Spinal cord (tissue), 9 donors: ENCODE measurements at regions not wholly inside any gene's neighbourhood (a gene's known extent, or its start where the extent isn't known, plus 50 kb on each side); places are given as distances from the start of the nearest gene placed in this dataset.

Experiments
- DNase-seq, 6 donors: peaks; one replicate each; pipeline versions ENCODE4 v3.0.0 to v3.0.0-alpha.2; 2013 to 2015; ENCODE audit warnings: low spot score in 6 of 6, low read depth in 4 of 6
- H3K27ac ChIP-seq: one replicate; pipeline ENCODE4 v1.5.1; 2013; ENCODE audit warnings: low read depth, low read length, control low read depth
- H3K27me3 ChIP-seq: one replicate; pipeline ENCODE4 v1.6.1; 2013; ENCODE audit warnings: low read length; ENCODE audit not compliant: control insufficient read depth, insufficient read depth
- H3K36me3 ChIP-seq: one replicate; pipeline ENCODE4 v1.6.1; 2013; ENCODE audit warnings: low read length; ENCODE audit not compliant: control insufficient read depth, insufficient read depth
- H3K4me1 ChIP-seq: one replicate; pipeline ENCODE4 v1.6.1; 2013; ENCODE audit warnings: low read length; ENCODE audit not compliant: control insufficient read depth, insufficient read depth
- H3K4me3 ChIP-seq: one replicate; pipeline ENCODE4 v1.5.1; 2013; ENCODE audit warnings: low read depth, low read length, control low read depth
- H3K9me3 ChIP-seq: one replicate; pipeline ENCODE4 v1.6.1; 2013; ENCODE audit warnings: low read length; ENCODE audit not compliant: control insufficient read depth, insufficient read depth
- WGBS: methylation state at CpG from one replicate; pipeline ENCODE4 v1.1.5; 2013; ENCODE audit warnings: missing lambda C conversion rate; ENCODE audit not compliant: insufficient coverage; 5-methylcytosine and 5-hydroxymethylcytosine counted together
- donor health status: healthy.

GRCh38 chr12:91606662-91607377, 424.2 kb upstream of the DCN start:
- H3K36me3 ChIP-seq, result no peaks in the 10 kb centered on the region
- no peak for DNase-seq
- no peaks in the 10 kb centered on the region for H3K27me3 ChIP-seq
- WGBS, result 100% methylated on average over 1 of the region's 3 CpGs
- no peaks in the 10 kb centered on the region for H3K4me1 ChIP-seq
- no peaks in the 10 kb centered on the region for H3K9me3 ChIP-seq
- no peak overlapping the region for H3K27ac ChIP-seq
- H3K4me3 ChIP-seq, result no peak overlapping the region

- WGBS, result 59% methylated on average over 4 of the region's 6 CpGs
- Histone ChIP-seq H3K36me3 (no peaks in the 10 kb centered on the region), H3K4me1 (no peaks in the 10 kb centered on the region), H3K27me3 (no peaks in the 10 kb centered on the region), H3K4me3 (no peak overlapping the region), H3K27ac (no peak overlapping the region), H3K9me3 (no peaks in the 10 kb centered on the region)
- no peak for DNase-seq
Measured at GRCh38 chr12:91604897-91605296, 422.3 kb upstream of the DCN start.

DNA sequence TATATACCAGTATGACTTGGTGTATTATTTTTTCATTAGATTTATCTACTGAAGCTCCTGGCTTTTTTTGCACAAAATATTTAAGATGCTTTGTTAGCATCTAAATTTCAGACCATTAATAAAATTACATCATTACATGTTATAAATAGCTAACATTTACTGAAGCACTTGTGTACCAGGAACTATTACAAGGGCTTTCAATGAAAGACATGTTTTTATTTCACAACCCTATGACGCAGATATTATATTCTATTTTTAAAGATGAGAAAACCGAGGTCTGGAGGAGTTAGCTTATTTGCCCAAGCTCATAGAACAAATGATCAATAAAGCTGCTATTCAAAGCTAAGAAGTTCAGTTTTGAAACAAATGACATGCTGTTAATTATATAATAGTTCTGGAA, 420.4 kb upstream of the DCN start:
- Histone ChIP-seq H3K4me3 (no peak overlapping the region), H3K27me3 (no peaks in the 10 kb centered on the region), H3K27ac (no peak overlapping the region), H3K9me3 (no peaks in the 10 kb centered on the region), H3K4me1 (no peaks in the 10 kb centered on the region), H3K36me3 (no peaks in the 10 kb centered on the region)
- DNase-seq, result no peak
- no CpG with 5 or more reads among the region's 2 CpGs for WGBS

- Histone ChIP-seq H3K27ac (no peak overlapping the region), H3K27me3 (no peaks in the 10 kb centered on the region), H3K4me3 (no peak overlapping the region), H3K9me3 (no peaks in the 10 kb centered on the region), H3K4me1 (no peaks in the 10 kb centered on the region), H3K36me3 (no peaks in the 10 kb centered on the region)
- no peak for DNase-seq
- no CpG with 5 or more reads among the region's 4 CpGs for WGBS
Measured at GRCh38 chr12:91601054-91601453, 418.4 kb upstream of the DCN start.

DNA sequence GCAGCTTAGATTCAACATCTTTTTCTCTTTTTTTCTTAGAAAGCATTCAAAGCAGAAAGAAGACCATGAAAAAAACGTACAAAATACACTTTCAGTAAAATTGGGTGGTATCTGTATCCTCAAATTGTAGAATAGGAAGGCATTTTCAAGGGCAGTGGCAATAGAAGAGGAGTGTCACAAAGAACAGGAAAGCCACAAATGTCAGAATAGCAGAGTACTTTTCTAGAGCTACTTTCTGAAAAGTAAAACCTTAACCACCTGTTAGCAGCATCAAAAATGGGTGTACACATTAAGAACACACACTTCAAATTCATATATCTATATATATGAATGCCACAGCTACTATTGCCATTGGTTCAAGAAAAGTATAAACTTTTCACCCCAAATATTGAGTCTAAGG, 412.1 kb upstream of the DCN start:
- Histone ChIP-seq H3K36me3 (no peaks in the 10 kb centered on the region), H3K4me1 (no peaks in the 10 kb centered on the region), H3K27ac (no peak overlapping the region), H3K9me3 (no peaks in the 10 kb centered on the region), H3K4me3 (no peak overlapping the region), H3K27me3 (no peaks in the 10 kb centered on the region)
- no CpG with 5 or more reads among the region's 1 CpG for WGBS
- DNase-seq, result no peak

- no peaks in the 10 kb centered on the region for H3K4me1 ChIP-seq
- H3K4me3 ChIP-seq, result no peak overlapping the region
- H3K9me3 ChIP-seq, result no peaks in the 10 kb centered on the region
- no peak overlapping the region for H3K27ac ChIP-seq
- no peaks in the 10 kb centered on the region for H3K36me3 ChIP-seq
- WGBS, result no CpG with 5 or more reads among the region's 1 CpG
- H3K27me3 ChIP-seq, result no peaks in the 10 kb centered on the region
- no peak for DNase-seq
Measured at GRCh38 chr12:91591639-91591987, 409.0 kb upstream of the DCN start.

DNA sequence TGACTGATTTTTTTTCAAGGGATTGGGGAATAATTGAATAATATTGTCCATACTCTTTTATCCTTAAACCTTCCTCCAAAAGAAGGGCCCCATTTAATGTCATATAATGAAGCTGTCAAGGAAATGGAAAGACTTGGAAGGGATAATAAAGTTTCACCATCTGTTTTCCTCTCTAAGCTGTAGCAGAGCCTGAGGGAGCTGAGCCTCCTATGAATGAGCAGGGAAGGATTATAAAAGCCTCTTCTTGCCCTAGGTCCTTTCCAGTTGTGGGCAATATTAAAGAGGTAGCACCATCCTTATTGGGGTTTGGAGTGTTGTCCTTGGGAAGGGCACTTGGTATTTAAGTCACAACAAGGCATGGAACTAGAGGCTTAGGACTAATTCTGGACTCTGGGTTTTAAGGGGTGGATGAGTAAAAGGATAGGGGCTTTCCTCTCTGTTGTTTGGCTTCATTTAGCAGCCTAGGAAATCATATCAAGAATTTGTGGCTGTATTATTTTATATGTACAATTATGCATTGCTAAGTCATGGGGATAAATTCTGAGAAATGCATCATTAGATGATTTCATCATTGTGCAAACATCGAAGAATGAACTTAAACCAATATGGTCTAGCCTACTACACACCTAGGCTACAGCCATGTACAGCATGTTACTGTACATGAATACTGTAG, 408.5 kb upstream of the DCN start:
- no peak for DNase-seq
- no peaks in the 10 kb centered on the region for H3K4me1 ChIP-seq
- no peak overlapping the region for H3K27ac ChIP-seq
- no CpG with 5 or more reads among the region's 1 CpG for WGBS
- no peaks in the 10 kb centered on the region for H3K36me3 ChIP-seq
- no peaks in the 10 kb centered on the region for H3K9me3 ChIP-seq
- no peak overlapping the region for H3K4me3 ChIP-seq
- H3K27me3 ChIP-seq, result no peaks in the 10 kb centered on the region

- Histone ChIP-seq H3K4me1 (no peaks in the 10 kb centered on the region), H3K4me3 (no peak overlapping the region), H3K9me3 (no peaks in the 10 kb centered on the region), H3K27ac (no peak overlapping the region), H3K36me3 (no peaks in the 10 kb centered on the region), H3K27me3 (no peaks in the 10 kb centered on the region)
- no CpG with 5 or more reads among the region's 2 CpGs for WGBS
- no peak for DNase-seq
Measured at GRCh38 chr12:91588874-91589454, 406.3 kb upstream of the DCN start.

DNA sequence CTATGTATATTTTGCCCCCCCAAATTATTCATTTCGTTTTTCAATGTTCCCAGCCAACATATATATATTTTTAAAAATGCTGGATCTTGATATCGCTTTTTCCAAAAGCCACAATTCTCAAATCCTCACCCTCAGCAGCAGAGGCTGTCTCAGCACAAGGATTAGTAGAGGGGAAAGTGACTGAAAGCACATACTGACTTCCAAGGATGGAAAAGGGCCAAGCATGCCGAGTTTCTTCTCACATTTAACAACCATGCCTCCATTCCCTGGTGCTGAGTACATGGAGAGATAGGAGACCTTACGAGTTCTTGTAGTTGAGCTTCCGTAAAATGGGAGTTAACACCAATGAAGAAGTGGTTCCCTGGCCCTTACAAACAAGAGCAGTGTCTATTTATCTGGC, 403.4 kb upstream of the DCN start:
- no CpG with 5 or more reads among the region's 5 CpGs for WGBS
- H3K36me3 ChIP-seq, result no peaks in the 10 kb centered on the region
- no peaks in the 10 kb centered on the region for H3K9me3 ChIP-seq
- no peaks in the 10 kb centered on the region for H3K4me1 ChIP-seq
- H3K4me3 ChIP-seq, result no peak overlapping the region
- no peaks in the 10 kb centered on the region for H3K27me3 ChIP-seq
- H3K27ac ChIP-seq, result no peak overlapping the region
- DNase-seq, result peak in 1 of 6 donors; percentile 53

- Histone ChIP-seq H3K9me3 (no peaks in the 10 kb centered on the region), H3K27me3 (no peaks in the 10 kb centered on the region), H3K27ac (no peak overlapping the region), H3K4me1 (no peaks in the 10 kb centered on the region), H3K4me3 (no peak overlapping the region), H3K36me3 (no peaks in the 10 kb centered on the region)
- DNase-seq, result peak in 1 of 6 donors; percentile 26
- WGBS, result no CpG with 5 or more reads among the region's 3 CpGs
Measured at GRCh38 chr12:91582811-91583210, 400.2 kb upstream of the DCN start.
